Islet of Langerhans (tissue), 1 donor: ENCODE measurements at regions not wholly inside any gene's neighbourhood (a gene's known extent, or its start where the extent isn't known, plus 50 kb on each side); places are given as distances from the start of the nearest gene placed in this dataset.
"Not testable (repeated sequence)": the region's sequence is repeated elsewhere in the genome, so short reads cannot be mapped to it uniquely, and the experiment has no call there.

Source experiments
- FAIRE-seq: peaks from one replicate; lab custom pipeline; 2011; peaks lifted over from hg19 to GRCh38; lab: Jason Lieb, UNC

DNA sequence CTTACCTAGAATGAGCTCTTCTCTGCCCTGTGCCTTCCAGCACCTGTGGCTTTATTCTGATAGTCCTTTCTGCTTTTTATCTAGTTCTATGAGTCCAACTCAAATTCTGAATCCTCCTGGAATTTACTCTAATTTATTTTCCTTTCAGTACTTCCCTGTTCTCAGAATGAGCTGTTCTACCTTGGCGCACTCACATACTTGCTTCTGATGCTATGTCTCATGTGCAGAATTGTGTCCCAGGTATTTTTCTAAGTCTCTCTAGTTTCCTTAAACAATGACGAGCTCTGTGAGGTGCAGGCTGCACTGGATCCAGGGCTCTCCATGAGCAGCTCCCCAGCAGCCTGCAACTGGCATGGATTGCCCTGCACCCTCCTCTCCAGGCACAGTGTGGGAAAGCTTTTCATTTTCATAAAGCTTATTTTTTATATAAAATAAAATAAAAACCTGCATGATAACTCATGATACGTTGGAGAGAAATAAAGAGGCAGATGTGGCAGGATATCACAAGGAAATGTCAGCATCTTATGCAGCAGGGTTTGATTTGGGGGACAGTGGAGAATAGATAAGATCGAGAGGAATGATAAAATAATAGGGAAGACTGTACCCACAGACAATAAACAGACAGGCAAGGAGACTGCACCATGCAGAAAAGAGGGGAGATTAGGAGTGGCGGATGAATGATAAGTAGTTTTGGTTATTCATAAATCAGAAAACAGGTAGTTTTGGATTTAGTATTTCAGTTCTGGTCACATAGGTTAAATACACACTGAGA, 258.2 kb upstream of the POM121L12 start:
- FAIRE-seq: no peak

DNA sequence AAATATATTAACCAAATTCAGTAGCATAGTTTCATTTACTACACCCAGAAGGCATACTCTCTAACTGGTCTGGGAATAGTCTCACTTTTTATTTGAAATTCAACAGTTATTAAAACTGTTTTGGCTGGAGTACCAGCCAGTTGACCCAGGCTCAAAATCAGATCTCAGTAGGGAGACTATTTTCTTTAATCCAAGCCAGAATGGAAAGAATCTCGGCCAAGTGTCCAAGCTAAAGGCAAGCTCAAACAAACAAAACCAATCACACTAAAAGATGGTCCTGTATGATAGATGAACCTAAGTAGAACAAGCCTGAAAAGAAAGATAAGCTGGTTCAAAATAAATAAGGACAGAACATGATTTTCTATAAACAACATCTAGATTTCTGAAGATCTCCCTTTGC, 259.6 kb upstream of the POM121L12 start:
- no peak for FAIRE-seq

DNA sequence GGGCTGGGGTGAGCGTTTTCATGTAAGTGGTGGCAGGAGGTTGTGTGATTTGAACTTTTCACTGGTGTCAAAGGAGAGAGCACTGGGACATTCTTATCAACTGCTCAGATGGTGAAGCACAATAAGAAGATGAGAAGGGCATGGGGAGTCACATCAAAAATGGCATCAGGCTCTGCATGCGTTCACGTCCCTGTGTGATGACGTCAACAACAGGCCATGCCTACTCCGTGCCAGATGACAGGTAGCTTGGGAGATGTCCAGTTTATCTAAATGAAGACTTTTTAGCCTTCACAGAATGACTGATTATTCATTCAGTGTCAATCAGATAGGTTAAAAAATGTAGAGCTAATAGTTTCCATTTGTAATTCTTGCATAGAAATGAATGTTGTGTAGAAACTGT, 264.3 kb upstream of the POM121L12 start:
- no peak for FAIRE-seq

DNA sequence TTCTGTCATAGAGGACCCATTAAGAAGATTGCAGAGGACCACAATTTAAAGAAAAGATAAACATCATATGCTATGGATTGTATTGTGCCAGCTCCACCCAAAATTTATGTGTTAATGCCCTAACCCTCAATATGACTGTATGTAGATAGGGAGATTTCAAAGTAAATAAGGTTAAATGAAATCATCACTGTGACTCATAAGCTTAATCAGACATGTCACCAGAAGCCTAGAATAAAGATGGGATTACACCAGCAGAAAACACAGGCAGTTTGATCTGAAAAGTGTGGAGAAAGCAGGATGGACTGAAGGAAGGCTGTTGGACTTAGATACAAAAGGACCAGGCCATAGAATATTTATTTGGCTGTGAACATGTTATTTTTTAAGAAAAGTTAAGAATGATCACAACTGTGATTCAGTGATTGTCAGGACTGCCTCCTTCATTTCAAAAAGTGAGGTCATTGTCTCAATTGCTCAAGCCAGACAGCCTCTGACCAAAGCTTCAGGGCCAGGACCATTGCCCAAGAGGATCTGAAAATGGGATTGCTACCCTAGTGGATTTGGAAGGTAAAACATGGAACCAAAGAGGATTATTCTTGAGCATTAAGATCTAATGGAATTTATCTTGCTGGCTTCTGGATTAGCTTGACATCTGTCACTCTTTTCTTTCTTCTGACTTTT, 270.8 kb upstream of the POM121L12 start:
- FAIRE-seq: no peak

DNA sequence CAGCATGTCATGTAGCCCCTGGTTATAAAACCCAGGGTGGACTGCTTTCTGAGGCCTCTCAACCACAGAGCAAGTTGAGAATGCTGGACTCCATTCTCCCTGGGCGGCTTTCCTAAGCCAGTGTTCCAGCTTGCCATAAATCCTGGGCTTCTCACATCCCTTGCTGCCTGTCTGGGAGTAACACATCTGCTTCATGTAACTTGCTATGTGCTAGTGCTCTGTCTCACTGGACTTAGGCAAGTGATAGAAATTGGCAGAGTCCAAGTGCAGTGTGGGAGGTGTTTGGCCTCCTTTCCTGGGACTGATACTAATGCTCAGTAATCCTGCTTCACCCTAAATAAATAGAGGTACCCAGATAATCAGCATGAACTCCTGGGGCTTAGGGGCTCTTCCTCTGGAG, 277.1 kb upstream of the POM121L12 start:
- no peak for FAIRE-seq

DNA sequence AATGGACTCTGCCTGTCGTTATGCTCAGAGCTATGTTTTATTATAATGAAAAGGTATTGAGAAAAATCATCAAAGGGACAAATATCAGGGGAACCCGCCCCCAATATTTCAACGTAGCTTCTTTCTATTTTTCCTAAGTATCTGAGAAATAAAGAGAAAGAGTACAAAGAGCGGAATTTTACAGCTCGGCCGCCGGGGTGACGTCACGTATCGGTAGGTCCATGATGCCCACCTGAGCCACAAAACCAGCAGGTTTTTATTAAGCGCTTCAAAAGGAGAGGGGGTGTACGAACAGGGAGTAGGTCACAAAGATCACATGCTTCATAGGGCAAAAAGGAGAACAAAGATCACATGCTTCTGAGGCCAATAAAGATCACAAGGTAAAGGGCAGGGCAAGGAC, 281.6 kb upstream of the POM121L12 start:
- FAIRE-seq: no peak

DNA sequence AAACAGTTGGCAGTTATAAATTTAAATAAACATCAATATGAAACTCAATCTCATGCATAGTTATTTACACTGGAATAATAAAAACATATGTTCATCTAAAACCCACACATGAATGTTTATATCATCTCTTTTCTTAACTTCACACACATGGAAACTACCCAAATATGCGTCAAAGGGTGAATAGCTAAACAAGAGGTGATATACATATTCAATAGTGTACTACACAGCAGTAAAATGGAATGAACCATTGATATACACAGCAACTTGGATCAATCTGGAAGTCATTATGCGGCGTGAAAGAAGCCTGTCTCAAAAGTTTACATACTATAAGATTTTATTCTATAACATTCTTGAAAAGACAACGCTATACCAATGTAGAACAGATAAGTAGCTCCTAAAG, 282.5 kb upstream of the POM121L12 start:
- no peak for FAIRE-seq

DNA sequence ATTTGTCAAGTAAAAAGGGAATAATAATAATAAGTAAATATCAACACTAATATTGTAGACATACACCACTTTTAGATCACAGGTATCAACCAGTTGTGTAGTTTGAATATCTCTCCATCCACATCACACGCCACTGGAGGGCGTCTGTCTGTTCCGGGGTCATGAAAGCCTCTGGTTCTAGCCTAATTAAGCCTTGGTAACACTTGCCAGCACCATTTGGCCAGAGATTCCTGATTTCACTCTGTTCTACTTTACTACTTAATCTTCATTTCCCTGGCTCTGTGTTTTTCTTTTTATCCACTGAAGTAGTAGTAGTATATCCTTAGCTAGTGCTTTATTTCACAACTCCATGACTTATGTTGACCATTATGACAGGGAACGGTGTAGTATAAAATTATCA, 285.6 kb upstream of the POM121L12 start:
- no peak for FAIRE-seq

DNA sequence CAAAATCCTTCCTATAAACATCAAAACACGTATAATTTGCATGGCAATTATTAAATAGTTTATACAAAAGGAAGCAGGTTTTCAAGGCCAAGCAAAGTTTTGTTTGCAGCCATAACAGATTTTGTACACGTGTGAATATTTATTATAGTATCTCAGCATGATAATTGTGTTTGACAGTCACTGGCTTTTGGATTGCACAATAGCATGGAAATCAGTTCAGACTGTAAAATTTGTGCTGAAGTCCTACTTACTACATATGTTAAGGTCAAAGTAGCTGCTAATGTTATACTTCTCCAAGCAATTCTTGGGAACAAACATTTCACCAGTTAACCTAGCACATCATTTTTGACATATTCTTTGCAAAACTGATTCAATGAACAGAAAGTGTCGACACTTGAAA, 287.6 kb upstream of the POM121L12 start:
- FAIRE-seq: no peak

DNA sequence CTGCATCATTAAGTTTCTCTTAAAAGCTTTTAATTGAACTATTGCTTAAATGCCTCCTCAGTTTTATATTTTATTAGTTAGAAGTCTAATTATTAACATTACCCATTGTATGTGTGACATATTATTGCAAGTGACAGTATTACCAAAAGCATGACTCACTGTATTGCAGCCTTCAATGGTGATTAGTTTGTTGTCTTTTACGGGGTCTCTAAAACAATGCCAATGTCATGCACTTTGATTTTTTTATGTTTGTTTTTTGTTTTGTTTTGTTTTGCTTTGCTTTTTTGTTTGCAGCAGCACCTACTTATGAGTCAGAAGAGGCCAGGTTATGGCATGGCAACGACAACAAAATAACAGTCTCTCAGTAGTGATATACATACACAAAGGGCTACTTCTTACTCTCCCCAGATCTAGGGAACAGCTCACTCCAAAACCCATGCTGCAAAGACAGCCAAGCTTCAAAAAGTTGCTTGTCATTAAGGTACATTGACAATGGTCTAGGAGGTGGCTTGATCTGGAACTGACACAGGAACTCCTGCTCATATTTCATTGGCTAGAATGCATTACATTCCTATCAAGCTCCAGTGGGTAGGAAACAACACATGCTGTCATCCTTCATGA, 293.7 kb upstream of the POM121L12 start:
- no peak for FAIRE-seq

DNA sequence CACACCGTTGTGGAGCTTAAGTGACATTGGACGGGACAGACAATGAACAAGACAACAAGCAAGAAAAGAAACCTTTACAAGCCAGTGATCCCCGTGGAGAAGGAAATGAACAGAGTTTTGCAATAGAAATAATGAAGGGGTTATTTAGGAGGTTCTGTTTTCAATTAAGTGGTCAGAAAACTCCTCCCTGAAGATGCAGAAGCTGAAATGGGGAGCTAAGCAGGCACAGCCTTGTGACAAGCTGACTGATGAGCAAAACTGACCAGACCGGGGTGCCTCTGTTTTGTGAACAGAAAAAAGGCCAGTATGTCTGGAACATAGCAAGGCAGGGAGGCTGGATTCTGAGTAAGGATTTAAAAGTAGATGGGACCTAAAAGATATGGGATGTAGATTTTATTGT, 299.8 kb upstream of the POM121L12 start:
- no peak for FAIRE-seq

DNA sequence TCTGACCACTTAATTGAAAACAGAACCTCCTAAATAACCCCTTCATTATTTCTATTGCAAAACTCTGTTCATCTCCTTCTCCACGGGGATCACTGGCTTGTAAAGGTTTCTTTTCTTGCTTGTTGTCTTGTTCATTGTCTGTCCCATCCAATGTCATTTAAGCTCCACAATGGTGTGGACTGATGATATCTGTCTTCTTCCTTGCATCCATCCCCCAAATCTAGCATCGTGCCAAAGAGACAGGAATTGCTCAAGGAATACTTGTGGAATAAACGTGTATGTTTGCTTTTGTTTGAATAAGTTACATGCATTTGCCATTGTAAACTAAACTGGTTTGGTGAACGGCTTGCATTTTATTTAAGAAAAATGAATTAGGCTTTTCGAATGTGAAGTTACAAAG, 306.8 kb upstream of the POM121L12 start:
- FAIRE-seq: not testable (repeated sequence)

DNA sequence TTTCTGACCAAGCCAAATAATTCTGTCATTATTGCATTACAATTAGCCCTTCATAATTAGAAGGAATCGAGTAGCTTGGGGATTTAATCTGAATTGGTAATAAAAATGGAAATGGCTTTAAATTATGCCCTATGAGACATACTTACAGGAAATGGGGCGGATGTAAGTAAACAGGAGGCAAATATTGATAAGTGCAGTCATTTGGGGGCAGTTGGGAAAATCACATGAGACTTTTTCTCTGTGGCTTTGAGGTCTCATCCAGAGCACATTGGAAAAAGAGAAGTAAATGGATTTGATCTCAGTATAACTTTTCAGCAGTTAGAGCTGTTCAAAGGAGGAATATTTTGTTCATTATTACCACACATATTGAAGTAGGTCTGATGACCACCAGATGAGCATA, 307.8 kb upstream of the POM121L12 start:
- FAIRE-seq: no peak

DNA sequence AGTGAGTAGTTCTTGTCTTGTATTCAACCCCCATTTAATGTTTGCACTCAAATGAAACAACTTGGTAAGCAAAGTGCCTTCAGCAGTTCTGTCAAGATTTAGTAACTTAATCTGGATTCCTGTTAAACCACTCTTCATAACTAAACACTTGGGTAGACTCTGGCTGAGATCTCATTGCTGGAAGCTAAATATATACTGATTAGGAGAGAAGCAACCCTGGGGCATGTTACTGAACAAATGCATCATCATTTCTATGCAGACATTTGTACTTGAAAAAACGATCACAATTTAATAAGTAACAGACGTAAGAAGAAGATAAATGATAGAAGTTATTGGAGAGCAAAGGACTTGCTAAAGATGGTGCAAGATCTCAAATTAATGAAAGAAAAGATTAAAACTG, 308.4 kb upstream of the POM121L12 start:
- no peak for FAIRE-seq

DNA sequence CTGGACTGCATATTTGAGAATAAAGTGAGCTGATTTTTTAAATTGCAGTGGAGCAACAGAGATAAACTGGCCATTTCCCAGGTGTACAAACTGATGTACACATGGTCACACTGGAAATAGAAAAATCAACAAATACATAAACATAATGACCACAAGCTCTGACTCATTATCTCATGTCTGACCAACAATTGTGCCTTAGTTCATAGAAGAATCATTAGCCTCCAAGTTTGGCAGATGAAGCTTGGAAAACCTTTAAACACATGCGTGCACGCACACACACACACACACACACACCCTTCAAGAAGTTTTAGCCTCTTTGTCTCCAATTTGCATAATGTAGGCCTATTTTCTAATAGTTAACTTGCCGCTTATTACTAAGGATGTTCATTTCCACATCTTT, 308.9 kb upstream of the POM121L12 start:
- no peak for FAIRE-seq

DNA sequence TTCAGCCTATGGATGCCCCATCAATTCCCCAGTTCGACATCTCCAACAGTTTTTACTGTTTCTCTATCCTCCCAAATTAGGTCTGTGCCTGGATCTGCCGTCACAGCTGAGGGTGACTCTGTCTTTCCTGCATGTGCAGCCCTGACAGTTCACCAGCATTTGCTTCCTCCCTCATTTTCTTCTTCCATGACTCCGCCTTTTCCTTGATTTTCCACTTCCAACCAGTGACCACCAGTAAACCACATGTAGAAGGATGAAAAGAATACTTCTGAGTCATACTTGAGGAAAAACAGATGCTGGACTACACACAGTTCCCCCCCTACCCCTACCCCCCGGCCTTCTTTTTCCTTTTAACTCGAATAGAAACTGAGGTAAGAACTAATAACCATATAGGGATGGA, 311.8 kb upstream of the POM121L12 start:
- FAIRE-seq: no peak

DNA sequence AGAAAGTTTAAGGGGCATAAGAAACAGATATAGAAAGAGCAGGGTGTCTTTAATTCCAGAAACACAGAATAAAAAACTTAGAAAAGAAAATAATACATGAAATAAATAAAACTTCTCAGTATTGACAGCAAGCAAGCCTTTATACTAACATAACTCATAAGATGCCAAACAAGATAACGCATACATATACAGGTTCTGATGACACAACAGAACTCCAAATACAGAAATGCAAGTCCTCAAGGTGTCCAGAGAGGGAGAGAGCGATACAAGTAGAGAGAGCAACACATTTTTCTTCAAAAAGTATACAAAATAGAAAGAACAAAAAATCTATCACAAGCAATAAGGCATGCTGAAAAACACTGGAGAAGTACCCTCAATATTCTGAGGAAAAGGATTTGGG, 314.6 kb upstream of the POM121L12 start:
- no peak for FAIRE-seq

DNA sequence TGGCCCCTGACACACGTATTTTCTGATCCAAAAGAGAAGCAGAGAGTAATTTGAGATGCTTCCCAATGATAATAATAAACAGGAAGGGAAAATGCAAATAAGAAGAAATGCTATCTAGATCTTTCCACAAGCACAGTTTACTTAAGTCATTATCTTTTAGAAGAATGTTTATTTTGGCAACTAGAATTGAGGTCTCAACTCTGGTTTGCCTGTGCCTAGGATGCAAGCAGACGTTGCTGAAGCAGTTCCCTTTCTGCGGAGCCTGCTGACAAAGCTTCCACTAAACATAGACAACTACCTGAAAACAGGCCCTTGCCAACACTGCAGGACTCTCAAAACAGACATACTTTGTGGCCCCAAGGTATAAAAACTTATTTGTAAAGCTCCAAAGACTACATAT, 315.8 kb upstream of the POM121L12 start:
- FAIRE-seq: no peak

DNA sequence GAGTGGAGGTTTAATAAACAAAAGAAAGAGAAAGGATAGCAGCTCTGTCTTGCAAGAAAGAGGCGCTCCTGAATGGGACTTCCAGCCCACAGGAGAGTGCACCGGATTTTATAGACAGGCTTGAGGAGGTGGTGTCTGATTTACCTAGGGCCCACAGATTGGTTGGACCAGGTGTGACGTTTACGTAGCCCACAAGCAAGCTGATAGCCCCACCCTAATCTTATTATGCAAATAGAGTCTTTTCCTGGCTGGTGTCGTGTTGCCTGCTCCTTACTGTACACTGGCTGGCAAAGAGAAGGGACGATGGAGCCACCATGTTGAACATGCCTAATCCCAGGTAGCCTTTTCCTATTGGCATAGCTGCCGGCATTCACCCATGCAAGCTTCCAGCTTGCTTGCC, 319.7 kb upstream of the POM121L12 start:
- FAIRE-seq: no peak

DNA sequence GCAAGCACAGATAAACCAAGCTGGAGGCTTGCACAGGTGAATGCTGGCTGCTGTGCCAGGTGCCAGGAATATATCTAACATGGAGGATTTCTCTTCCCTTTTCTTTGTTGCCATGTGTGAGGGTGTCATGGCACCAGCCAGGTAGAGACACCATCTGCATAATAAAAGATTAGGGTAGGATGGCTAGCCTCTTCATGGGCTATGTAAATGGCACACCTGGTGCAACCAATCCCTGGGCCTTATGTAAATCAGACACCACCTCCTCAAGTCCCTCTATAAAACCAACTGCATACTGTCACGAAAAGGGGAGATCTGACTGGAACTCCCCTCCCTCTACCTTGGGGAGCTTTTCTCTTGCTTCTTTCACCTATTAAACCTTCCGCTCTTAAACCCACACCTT, 322.5 kb upstream of the POM121L12 start:
- no peak for FAIRE-seq

DNA sequence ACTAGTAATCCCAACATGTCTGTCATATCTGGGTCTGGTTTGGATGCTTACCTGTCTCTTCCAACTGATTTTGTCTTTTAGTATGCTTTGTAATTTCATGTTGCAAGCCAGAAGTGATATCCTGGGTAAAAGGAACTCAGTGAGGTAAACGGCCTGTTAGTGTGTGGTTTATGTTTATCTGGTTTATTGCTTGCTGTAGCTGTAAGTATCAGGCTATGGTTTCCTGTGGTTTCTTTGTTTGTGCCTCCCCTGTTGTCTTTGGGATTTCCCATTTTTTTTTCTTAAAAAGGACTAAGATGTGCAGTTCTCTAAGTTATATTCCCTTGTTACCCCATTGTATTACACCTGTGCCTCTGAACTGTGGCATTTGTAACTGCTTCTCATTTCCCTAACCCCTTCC, 323.5 kb upstream of the POM121L12 start:
- FAIRE-seq: no peak

DNA sequence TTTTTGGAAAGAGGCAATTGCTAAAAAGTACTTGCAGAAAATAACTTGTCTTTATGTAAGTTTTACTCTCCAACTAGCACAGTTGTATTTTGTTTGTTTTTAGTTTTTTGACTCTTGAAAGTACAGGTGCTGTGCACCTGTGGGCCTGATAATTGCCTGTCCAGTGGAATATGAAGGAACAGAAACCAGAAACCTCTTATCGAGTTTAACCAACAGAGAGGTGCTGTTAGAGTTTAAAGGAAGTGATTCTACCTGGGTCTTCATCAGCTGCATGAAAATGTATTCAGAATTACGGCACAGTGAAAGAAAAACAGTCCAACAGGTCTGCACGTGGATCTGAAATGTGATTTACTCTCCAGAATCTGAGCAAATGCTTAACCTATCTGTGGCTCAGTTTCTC, 326.6 kb upstream of the POM121L12 start:
- no peak for FAIRE-seq

DNA sequence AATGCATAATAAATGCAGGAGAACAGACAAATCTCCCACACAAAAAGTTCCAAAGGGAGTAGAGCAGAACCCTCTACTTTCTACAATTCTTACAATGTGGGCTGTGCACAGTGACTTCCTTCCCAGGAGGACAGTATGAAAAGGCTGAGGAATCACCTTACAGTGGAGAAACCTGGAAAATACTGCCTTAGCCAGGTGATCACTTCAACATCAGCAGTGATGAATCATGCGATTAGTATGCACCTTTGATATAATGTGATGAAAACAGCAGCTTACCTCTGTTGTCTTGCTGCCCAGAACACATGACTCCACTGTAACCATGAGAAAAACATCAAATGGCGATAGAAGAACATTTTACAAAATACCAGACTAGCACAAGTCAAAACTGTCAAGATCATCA, 329.7 kb upstream of the POM121L12 start:
- FAIRE-seq: no peak

DNA sequence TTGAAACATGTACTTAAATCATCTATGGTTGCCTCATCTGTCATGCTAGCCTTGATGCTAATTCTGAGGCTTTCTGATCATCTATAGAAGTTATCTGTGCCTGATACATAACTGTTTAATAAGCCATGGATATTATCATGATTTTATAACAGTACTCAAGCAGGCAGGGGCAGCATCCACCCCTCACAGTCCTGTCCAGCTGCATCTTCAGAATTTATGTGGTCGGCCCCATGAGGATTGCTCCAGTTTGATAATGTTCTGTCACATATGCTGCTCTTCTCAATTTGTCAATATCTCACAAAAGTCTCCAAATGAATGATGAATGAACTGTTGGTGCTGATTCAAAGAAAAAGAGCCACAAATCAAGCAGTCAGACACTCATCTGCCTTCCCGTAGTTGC, 335.1 kb upstream of the POM121L12 start:
- no peak for FAIRE-seq
